Panc1 (cell line): ENCODE measurements at regions not wholly inside any gene's neighbourhood (a gene's known extent, or its start where the extent isn't known, plus 50 kb on each side); places are given as distances from the start of the nearest gene placed in this dataset.

ENCODE experiments used
- ATAC-seq: fragments of 200-7000 bp; cut with Tn5 transposase; 2 replicates; pipeline ENCODE4 v1.9.1; 2020; ENCODE audit warnings: mild to moderate bottlenecking, moderate library complexity
- BruUV-seq: library from RNA; stranded (reverse); fragments of 400-500 nt; replicated peaks from 2 replicates; lab custom pipeline; 2021; lab: Mats Ljungman, UMichigan
- CTCF ChIA-PET: fragments of 300-600 bp; sonication (Branson Sonifier 250); formaldehyde crosslinking; loops from one replicate; lab custom pipeline; 2022; ENCODE audit warnings: antibody characterized with exemption; lab: Charles Lee
- POLR2A ChIA-PET: fragments of 300-600 bp; sonication (Branson Sonifier 250); formaldehyde crosslinking; loops from one replicate; lab custom pipeline; 2022; ENCODE audit warnings: antibody characterized with exemption; lab: Charles Lee
- DNase-seq: peaks from one replicate; pipeline ENCODE4 v3.0.0-alpha.2; 2010; ENCODE audit warnings: low read depth, low spot score
- H3K27ac ChIP-seq: 2 replicates; pipeline ENCODE4 v1.5.1; 2011; ENCODE audit warnings: mild to moderate bottlenecking, low read length, inconsistent platforms
- H3K27me3 ChIP-seq: fragments of 200-500 bp; sonication (Bioruptor generic); 2 replicates; pipeline ENCODE4 v1.6.0; 2014; ENCODE audit warnings: low read length, inconsistent platforms; ENCODE audit not compliant: control insufficient read depth, insufficient read depth
- H3K36me3 ChIP-seq: fragments of 200-500 bp; sonication (Bioruptor generic); 2 replicates; pipeline ENCODE4 v1.5.1; 2014; ENCODE audit warnings: inconsistent platforms, mild to moderate bottlenecking, low read length, moderate library complexity; ENCODE audit not compliant: control insufficient read depth, insufficient read depth
- H3K4me1 ChIP-seq: 2 replicates; pipeline ENCODE4 v1.5.1; 2011; ENCODE audit warnings: inconsistent platforms, mild to moderate bottlenecking, low read length, moderate library complexity; ENCODE audit not compliant: control insufficient read depth, insufficient read depth
- H3K4me3 ChIP-seq, 2 experiments: 2 replicates each; pipeline ENCODE4 v1.5.1; 2011 to 2012; ENCODE audit warnings: low read depth in 2 of 2, low read length in 2 of 2, mild to moderate bottlenecking in 2 of 2, inconsistent platforms in 1 of 2, moderate library complexity in 1 of 2
- H3K9me3 ChIP-seq: fragments of 200-500 bp; sonication (Bioruptor generic); 2 replicates; pipeline ENCODE4 v1.5.1; 2014; ENCODE audit warnings: low read depth, mild to moderate bottlenecking, inconsistent platforms, low read length, moderate library complexity; ENCODE audit not compliant: control insufficient read depth, insufficient read depth
- POLR2AphosphoS5 ChIP-seq: IDR thresholded peaks from 2 replicates; pipeline ENCODE4 v1.6.1; 2012; ENCODE audit warnings: mild to moderate bottlenecking, low read depth, low read length, moderate library complexity
- SIN3A ChIP-seq: IDR thresholded peaks from 2 replicates; pipeline ENCODE4 v1.6.1; 2012; ENCODE audit warnings: low read depth, mild to moderate bottlenecking, low read length, moderate library complexity, borderline replicate concordance; ENCODE audit not compliant: insufficient read depth
- TCF7L2 ChIP-seq: IDR thresholded peaks from 2 replicates; pipeline ENCODE4 v1.6.1; 2011; ENCODE audit warnings: mild to moderate bottlenecking, low read depth, low read length, inconsistent platforms
- in situ Hi-C: cut with HindIII; loops from 2 replicates; pipeline ENCODE4 v1.10.0; 2016; ENCODE audit warnings: low sequenced_read_pairs, low pct_unique_long_range_greater_than_20kb
- intact Hi-C: fragments of 100-400 bp; cut with micrococcal nuclease; formaldehyde crosslinking; loops from one replicate; pipeline ENCODE4 v1.10.0; 2022; ENCODE audit not compliant: unreplicated experiment
- TF ChIP-seq, protein P1 (sequence below): fragments of 450-650 bp; IDR thresholded peaks from 2 replicates; pipeline ENCODE4 v1.5.1; 2017; ENCODE audit warnings: mild to moderate bottlenecking
- TF ChIP-seq, protein P2 (sequence below), 2 experiments: IDR thresholded peaks; 2 replicates each; pipeline ENCODE4 v1.6.1; 2011 to 2012; ENCODE audit warnings: low read depth in 2 of 2, control low read depth in 1 of 2, low read length in 1 of 2, mild to moderate bottlenecking in 1 of 2, moderate library complexity in 1 of 2; ENCODE audit not compliant: insufficient read depth in 1 of 2

DNA sequence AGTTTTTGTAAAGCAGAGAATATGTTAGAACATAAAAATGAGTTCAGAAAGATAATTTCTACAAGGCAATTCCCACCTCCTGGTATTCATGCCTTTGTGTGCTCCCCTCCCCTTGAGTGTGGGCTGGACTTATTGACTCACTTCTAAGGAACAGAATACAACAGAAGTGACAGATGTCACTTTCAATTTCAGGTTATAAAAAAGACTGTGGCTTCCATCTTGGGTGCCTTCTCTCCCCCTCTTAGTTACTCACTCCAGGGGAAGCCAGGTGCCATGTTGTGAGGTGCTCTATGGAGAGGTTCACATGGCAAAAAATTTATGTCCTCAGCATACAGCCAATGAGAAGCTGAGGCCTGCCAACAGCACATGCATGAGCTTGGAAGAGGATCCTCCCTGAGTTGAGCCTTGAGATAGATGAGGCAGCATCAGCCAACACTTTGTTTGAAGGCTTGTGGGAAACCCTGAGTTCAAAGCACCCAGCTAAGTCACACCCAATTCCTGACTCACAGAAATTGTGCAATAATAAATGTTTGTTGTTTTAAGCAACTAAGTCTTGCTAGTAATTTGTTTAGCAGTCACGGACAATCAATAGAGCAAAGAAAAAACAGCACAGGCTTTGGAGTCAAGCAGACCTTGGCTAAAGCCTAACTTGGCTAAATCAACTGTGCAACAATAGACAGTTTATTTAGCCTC, 73.5 kb upstream of the NGF start:
- Histone ChIP-seq H3K4me3 (no peak overlapping the region), H3K27me3 (no peaks in the 10 kb centered on the region), H3K9me3 (no peaks in the 10 kb centered on the region), H3K27ac (no peak overlapping the region), H3K4me1 (no peaks in the 10 kb centered on the region), H3K36me3 (no peaks in the 10 kb centered on the region)
- in situ Hi-C loops: no loop called here
- no TSS peak for BruUV-seq
- intact Hi-C loops: no loop called here
- DNase-seq: peak; percentile 27
- TF ChIP-seq TCF7L2 (no peak), POLR2AphosphoS5 (no peak), SIN3A (no peak)
- TF ChIP-seq, protein P1, sequence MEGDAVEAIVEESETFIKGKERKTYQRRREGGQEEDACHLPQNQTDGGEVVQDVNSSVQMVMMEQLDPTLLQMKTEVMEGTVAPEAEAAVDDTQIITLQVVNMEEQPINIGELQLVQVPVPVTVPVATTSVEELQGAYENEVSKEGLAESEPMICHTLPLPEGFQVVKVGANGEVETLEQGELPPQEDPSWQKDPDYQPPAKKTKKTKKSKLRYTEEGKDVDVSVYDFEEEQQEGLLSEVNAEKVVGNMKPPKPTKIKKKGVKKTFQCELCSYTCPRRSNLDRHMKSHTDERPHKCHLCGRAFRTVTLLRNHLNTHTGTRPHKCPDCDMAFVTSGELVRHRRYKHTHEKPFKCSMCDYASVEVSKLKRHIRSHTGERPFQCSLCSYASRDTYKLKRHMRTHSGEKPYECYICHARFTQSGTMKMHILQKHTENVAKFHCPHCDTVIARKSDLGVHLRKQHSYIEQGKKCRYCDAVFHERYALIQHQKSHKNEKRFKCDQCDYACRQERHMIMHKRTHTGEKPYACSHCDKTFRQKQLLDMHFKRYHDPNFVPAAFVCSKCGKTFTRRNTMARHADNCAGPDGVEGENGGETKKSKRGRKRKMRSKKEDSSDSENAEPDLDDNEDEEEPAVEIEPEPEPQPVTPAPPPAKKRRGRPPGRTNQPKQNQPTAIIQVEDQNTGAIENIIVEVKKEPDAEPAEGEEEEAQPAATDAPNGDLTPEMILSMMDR: no peak
- TF ChIP-seq, protein P2, sequence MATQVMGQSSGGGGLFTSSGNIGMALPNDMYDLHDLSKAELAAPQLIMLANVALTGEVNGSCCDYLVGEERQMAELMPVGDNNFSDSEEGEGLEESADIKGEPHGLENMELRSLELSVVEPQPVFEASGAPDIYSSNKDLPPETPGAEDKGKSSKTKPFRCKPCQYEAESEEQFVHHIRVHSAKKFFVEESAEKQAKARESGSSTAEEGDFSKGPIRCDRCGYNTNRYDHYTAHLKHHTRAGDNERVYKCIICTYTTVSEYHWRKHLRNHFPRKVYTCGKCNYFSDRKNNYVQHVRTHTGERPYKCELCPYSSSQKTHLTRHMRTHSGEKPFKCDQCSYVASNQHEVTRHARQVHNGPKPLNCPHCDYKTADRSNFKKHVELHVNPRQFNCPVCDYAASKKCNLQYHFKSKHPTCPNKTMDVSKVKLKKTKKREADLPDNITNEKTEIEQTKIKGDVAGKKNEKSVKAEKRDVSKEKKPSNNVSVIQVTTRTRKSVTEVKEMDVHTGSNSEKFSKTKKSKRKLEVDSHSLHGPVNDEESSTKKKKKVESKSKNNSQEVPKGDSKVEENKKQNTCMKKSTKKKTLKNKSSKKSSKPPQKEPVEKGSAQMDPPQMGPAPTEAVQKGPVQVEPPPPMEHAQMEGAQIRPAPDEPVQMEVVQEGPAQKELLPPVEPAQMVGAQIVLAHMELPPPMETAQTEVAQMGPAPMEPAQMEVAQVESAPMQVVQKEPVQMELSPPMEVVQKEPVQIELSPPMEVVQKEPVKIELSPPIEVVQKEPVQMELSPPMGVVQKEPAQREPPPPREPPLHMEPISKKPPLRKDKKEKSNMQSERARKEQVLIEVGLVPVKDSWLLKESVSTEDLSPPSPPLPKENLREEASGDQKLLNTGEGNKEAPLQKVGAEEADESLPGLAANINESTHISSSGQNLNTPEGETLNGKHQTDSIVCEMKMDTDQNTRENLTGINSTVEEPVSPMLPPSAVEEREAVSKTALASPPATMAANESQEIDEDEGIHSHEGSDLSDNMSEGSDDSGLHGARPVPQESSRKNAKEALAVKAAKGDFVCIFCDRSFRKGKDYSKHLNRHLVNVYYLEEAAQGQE (IDR thresholded peaks at IDR 0.05; ENCODE audit: insufficient read depth in 1 of 2, low read depth in 2 of 2, low read length in 1 of 2): no peak
- CTCF ChIA-PET: no interaction called here
- ATAC-seq: no peak
- POLR2A ChIA-PET: no interaction called here

DNA sequence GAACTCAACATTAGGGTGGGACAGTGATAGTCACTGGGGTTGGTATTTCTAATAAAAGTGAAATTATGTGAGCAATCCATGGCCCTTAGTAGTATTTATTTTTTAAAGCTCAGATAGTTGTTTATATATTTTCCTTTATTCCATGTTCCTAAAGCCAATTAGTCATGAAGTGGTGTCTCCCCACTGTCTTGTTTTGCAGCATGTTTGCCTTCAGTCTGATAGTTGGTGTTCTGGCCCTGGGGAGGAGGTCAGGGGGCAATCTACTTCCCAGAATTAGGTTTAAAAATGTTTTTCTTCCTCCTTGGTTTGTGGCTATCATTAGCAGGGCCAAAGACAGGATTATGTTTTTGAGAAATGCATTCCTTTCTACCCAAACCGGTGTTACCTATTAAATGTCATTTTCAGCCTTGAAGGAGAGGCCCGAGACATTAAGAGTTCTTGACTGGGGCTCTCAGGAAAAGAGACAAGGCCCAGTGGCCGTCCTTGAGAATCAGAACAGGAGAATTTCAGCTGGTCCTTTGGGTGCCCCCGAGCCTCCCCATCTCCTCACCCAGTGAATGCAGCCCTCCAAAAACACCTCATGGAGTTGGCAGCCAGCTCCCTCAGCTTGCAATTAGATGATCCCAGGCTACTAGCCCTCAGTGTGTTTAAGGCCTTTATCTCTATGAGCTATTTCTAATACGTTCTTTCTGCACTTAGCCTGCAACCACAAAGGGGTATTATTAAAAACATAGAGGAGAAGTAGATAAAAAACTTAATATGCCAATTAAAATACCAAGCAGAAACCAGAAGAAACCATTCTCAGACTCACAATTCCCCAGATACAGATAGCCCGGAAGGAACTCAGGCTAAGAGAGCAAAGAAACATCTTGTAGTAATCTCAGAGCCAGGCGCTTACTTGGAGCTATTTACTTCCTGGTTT, 71.3 kb upstream of the NGF start:
- no peak overlapping the region for H3K4me3 ChIP-seq
- in situ Hi-C loops: no loop called here
- no peaks in the 10 kb centered on the region for H3K36me3 ChIP-seq
- TF ChIP-seq POLR2AphosphoS5 (no peak), TCF7L2 (no peak), SIN3A (no peak)
- TF ChIP-seq, protein P1: no peak
- TF ChIP-seq, protein P2 (IDR thresholded peaks at IDR 0.05; ENCODE audit: insufficient read depth in 1 of 2, low read depth in 2 of 2, low read length in 1 of 2): no peak
- no peaks in the 10 kb centered on the region for H3K27me3 ChIP-seq
- POLR2A ChIA-PET: no interaction called here
- H3K4me1 ChIP-seq: no peaks in the 10 kb centered on the region
- H3K27ac ChIP-seq: no peak overlapping the region
- CTCF ChIA-PET: no interaction called here
- intact Hi-C loops: no loop called here
- DNase-seq (no peak), ATAC-seq (no peak)
- BruUV-seq: no TSS peak
- H3K9me3 ChIP-seq: no peaks in the 10 kb centered on the region
